Karpas-422 (cell line): ENCODE measurements at regions not wholly inside any gene's neighbourhood (a gene's known extent, or its start where the extent isn't known, plus 50 kb on each side); places are given as distances from the start of the nearest gene placed in this dataset.

ENCODE experiments used
- DNase-seq: peaks from one replicate; pipeline ENCODE4 v3.0.0-alpha.2; 2015
- H2AFZ ChIP-seq: fragments of 200-600 bp; sonication (generic); 2 replicates; pipeline ENCODE4 v1.6.1; 2014; ENCODE audit warnings: antibody characterized with exemption, low read length, mixed read lengths
- H3K27ac ChIP-seq: fragments of 200-600 bp; sonication (generic); 2 replicates; pipeline ENCODE4 v1.5.1; 2014; ENCODE audit warnings: mild to moderate bottlenecking, low read length, moderate library complexity
- H3K27me3 ChIP-seq: fragments of 200-600 bp; sonication (generic); 2 replicates; pipeline ENCODE4 v1.6.1; 2014; ENCODE audit warnings: low read length, mixed read lengths
- H3K36me3 ChIP-seq: fragments of 200-600 bp; sonication (generic); 2 replicates; pipeline ENCODE4 v1.6.1; 2014; ENCODE audit warnings: low read length, mixed read lengths; ENCODE audit not compliant: insufficient read depth
- H3K4me1 ChIP-seq: fragments of 200-600 bp; sonication (generic); 2 replicates; pipeline ENCODE4 v1.6.1; 2014; ENCODE audit warnings: mild to moderate bottlenecking, low read length, mixed read lengths
- H3K4me2 ChIP-seq: fragments of 200-600 bp; sonication (generic); 2 replicates; pipeline ENCODE4 v1.6.1; 2014; ENCODE audit warnings: low read length, low read depth, mild to moderate bottlenecking; ENCODE audit not compliant: poor library complexity, severe bottlenecking
- H3K4me3 ChIP-seq: fragments of 200-600 bp; sonication (generic); 2 replicates; pipeline ENCODE4 v1.5.1; 2014; ENCODE audit warnings: mild to moderate bottlenecking, antibody characterized with exemption, low read length, mixed read lengths
- H3K79me2 ChIP-seq: fragments of 200-600 bp; sonication (generic); 2 replicates; pipeline ENCODE4 v1.6.1; 2014; ENCODE audit warnings: mild to moderate bottlenecking, low read length, mixed read lengths
- H3K9ac ChIP-seq: fragments of 200-600 bp; sonication (generic); 2 replicates; pipeline ENCODE4 v1.6.0; 2014; ENCODE audit warnings: low read length
- H3K9me2 ChIP-seq: fragments of 200-600 bp; sonication (generic), shearing (Covaris generic); replicated peaks from 2 replicates; pipeline ENCODE4 v1.6.0; 2014; ENCODE audit warnings: mild to moderate bottlenecking, low read length, moderate library complexity; ENCODE audit not compliant: insufficient read depth
- H3K9me3 ChIP-seq: fragments of 300-700, 200-600 bp; sonication (generic); 2 replicates; pipeline ENCODE4 v1.6.1; 2014; ENCODE audit warnings: low read length, mixed read lengths
- H4K20me1 ChIP-seq: fragments of 200-600 bp; sonication (generic); 2 replicates; pipeline ENCODE4 v1.6.1; 2014; ENCODE audit warnings: mild to moderate bottlenecking, antibody characterized with exemption, low read length, low read depth; ENCODE audit not compliant: insufficient read depth

GRCh38 chr5:92444888-92445287, 1061.8 kb upstream of the ARRDC3 start:
- Histone ChIP-seq H3K27me3 (no peaks in the 10 kb centered on the region), H3K36me3 (no peaks in the 10 kb centered on the region), H3K4me1 (no peaks in the 10 kb centered on the region), H3K9me2 (no peaks in the 10 kb centered on the region), H3K79me2 (no peaks in the 10 kb centered on the region), H3K4me3 (no peak overlapping the region), H3K4me2 (no peak overlapping the region), H3K9me3 (peaks cover 14% of the 10 kb centered on the region; the same call in 1 of the 2 replicates), H3K27ac (no peak overlapping the region), H4K20me1 (no peaks in the 10 kb centered on the region), H2AFZ (no peak overlapping the region), H3K9ac (no peak overlapping the region)
- DNase-seq = no peak

- Histone ChIP-seq H3K27me3 (no peaks in the 10 kb centered on the region), H3K4me2 (no peak overlapping the region), H4K20me1 (no peaks in the 10 kb centered on the region), H3K9ac (no peak overlapping the region), H2AFZ (no peak overlapping the region), H3K27ac (no peak overlapping the region), H3K36me3 (no peaks in the 10 kb centered on the region), H3K79me2 (no peaks in the 10 kb centered on the region), H3K4me3 (no peak overlapping the region), H3K9me2 (no peaks in the 10 kb centered on the region), H3K4me1 (no peaks in the 10 kb centered on the region), H3K9me3 (peaks cover 8% of the 10 kb centered on the region)
- no peak for DNase-seq
Observed at GRCh38 chr5:92435781-92436180, 1052.7 kb upstream of the ARRDC3 start.

GRCh38 chr5:92429646-92430045, 1046.5 kb upstream of the ARRDC3 start:
- H2AFZ ChIP-seq = no peak overlapping the region
- H4K20me1 ChIP-seq = no peaks in the 10 kb centered on the region
- H3K9me2 ChIP-seq = no peaks in the 10 kb centered on the region
- no peaks in the 10 kb centered on the region for H3K4me1 ChIP-seq
- H3K79me2 ChIP-seq = no peaks in the 10 kb centered on the region
- H3K9ac ChIP-seq = no peak overlapping the region
- no peaks in the 10 kb centered on the region for H3K27me3 ChIP-seq
- H3K27ac ChIP-seq = no peak overlapping the region
- no peaks in the 10 kb centered on the region for H3K36me3 ChIP-seq
- peaks cover 16% of the 10 kb centered on the region for H3K9me3 ChIP-seq
- no peak overlapping the region for H3K4me2 ChIP-seq
- H3K4me3 ChIP-seq = no peak overlapping the region
- no peak for DNase-seq

GRCh38 chr5:92428415-92428814, 1045.3 kb upstream of the ARRDC3 start:
- Histone ChIP-seq H3K36me3 (no peaks in the 10 kb centered on the region), H2AFZ (no peak overlapping the region), H3K9me3 (peaks cover 11% of the 10 kb centered on the region), H3K9ac (no peak overlapping the region), H3K27me3 (no peaks in the 10 kb centered on the region), H3K79me2 (no peaks in the 10 kb centered on the region), H4K20me1 (no peaks in the 10 kb centered on the region), H3K4me2 (no peak overlapping the region), H3K27ac (no peak overlapping the region), H3K9me2 (no peaks in the 10 kb centered on the region), H3K4me1 (no peaks in the 10 kb centered on the region), H3K4me3 (no peak overlapping the region)
- DNase-seq = no peak

GRCh38 chr5:92424785-92425426, 1041.8 kb upstream of the ARRDC3 start:
- Histone ChIP-seq H3K4me2 (no peak overlapping the region), H4K20me1 (no peaks in the 10 kb centered on the region), H3K9ac (no peak overlapping the region), H2AFZ (no peak overlapping the region), H3K27ac (no peak overlapping the region), H3K27me3 (no peaks in the 10 kb centered on the region), H3K9me2 (no peaks in the 10 kb centered on the region), H3K79me2 (no peaks in the 10 kb centered on the region), H3K4me1 (no peaks in the 10 kb centered on the region), H3K9me3 (peaks cover 21% of the 10 kb centered on the region), H3K36me3 (no peaks in the 10 kb centered on the region), H3K4me3 (no peak overlapping the region)
- no peak for DNase-seq

GRCh38 chr5:92421942-92422341, 1038.8 kb upstream of the ARRDC3 start:
- Histone ChIP-seq H3K9me3 (peaks cover 18% of the 10 kb centered on the region), H3K36me3 (no peaks in the 10 kb centered on the region), H3K79me2 (no peaks in the 10 kb centered on the region), H3K27me3 (no peaks in the 10 kb centered on the region), H3K4me3 (no peak overlapping the region), H3K27ac (no peak overlapping the region), H2AFZ (no peak overlapping the region), H3K4me2 (no peak overlapping the region), H3K4me1 (no peaks in the 10 kb centered on the region), H3K9me2 (no peaks in the 10 kb centered on the region), H4K20me1 (no peaks in the 10 kb centered on the region), H3K9ac (no peak overlapping the region)
- no peak for DNase-seq

- no peak overlapping the region for H3K27ac ChIP-seq
- H3K4me3 ChIP-seq = no peak overlapping the region
- H3K9me2 ChIP-seq = no peaks in the 10 kb centered on the region
- H3K4me1 ChIP-seq = no peaks in the 10 kb centered on the region
- no peak for DNase-seq
- no peak overlapping the region for H3K4me2 ChIP-seq
- no peaks in the 10 kb centered on the region for H3K36me3 ChIP-seq
- H2AFZ ChIP-seq = no peak overlapping the region
- no peaks in the 10 kb centered on the region for H4K20me1 ChIP-seq
- H3K79me2 ChIP-seq = no peaks in the 10 kb centered on the region
- H3K27me3 ChIP-seq = no peaks in the 10 kb centered on the region
- H3K9me3 ChIP-seq = peaks cover 18% of the 10 kb centered on the region
- no peak overlapping the region for H3K9ac ChIP-seq
Observed at GRCh38 chr5:92421196-92421595, 1038.1 kb upstream of the ARRDC3 start.

- Histone ChIP-seq H3K27me3 (no peaks in the 10 kb centered on the region), H3K9me2 (no peaks in the 10 kb centered on the region), H3K36me3 (no peaks in the 10 kb centered on the region), H3K27ac (no peak overlapping the region), H3K9ac (no peak overlapping the region), H2AFZ (no peak overlapping the region), H3K9me3 (peaks cover 18% of the 10 kb centered on the region), H3K4me2 (no peak overlapping the region), H3K4me1 (no peaks in the 10 kb centered on the region), H3K79me2 (no peaks in the 10 kb centered on the region), H4K20me1 (no peaks in the 10 kb centered on the region), H3K4me3 (no peak overlapping the region)
- DNase-seq = no peak
Observed at GRCh38 chr5:92419261-92419660, 1036.1 kb upstream of the ARRDC3 start.

GRCh38 chr5:92418341-92418740, 1035.2 kb upstream of the ARRDC3 start:
- H3K4me3 ChIP-seq = no peak overlapping the region
- no peaks in the 10 kb centered on the region for H4K20me1 ChIP-seq
- H3K27ac ChIP-seq = no peak overlapping the region
- no peak for DNase-seq
- H3K9me2 ChIP-seq = no peaks in the 10 kb centered on the region
- H3K27me3 ChIP-seq = no peaks in the 10 kb centered on the region
- peaks cover 18% of the 10 kb centered on the region for H3K9me3 ChIP-seq
- no peaks in the 10 kb centered on the region for H3K79me2 ChIP-seq
- H3K4me2 ChIP-seq = no peak overlapping the region
- no peaks in the 10 kb centered on the region for H3K4me1 ChIP-seq
- no peak overlapping the region for H2AFZ ChIP-seq
- no peaks in the 10 kb centered on the region for H3K36me3 ChIP-seq
- H3K9ac ChIP-seq = no peak overlapping the region
